HG03521 (cell line): ENCODE measurements at regions not wholly inside any gene's neighbourhood (a gene's known extent, or its start where the extent isn't known, plus 50 kb on each side); places are given as distances from the start of the nearest gene placed in this dataset.
"Not testable (repeated sequence)": the region's sequence is repeated elsewhere in the genome, so short reads cannot be mapped to it uniquely, and the experiment has no call there.

ENCODE experiments used
- ATAC-seq: cut with Tn5 transposase; IDR thresholded peaks from one replicate; pipeline ENCODE4 v1.9.1; 2021; ENCODE audit warnings: mild to moderate bottlenecking, moderate library complexity; ENCODE audit not compliant: unreplicated experiment

- ATAC-seq = not testable (repeated sequence)
Measured at GRCh38 chr16:10272250-10272854, 90.1 kb upstream of the GRIN2A start.

GRCh38 chr16:10275214-10275996, 93.2 kb upstream of the GRIN2A start:
- peak; percentile 70 for ATAC-seq

- ATAC-seq = no peak
Measured at GRCh38 chr16:10277597-10277996, 95.4 kb upstream of the GRIN2A start.

GRCh38 chr16:10280262-10281170, 98.3 kb upstream of the GRIN2A start:
- ATAC-seq = no peak

- ATAC-seq = no peak
Measured at GRCh38 chr16:10282367-10282766, 100.1 kb upstream of the GRIN2A start.

GRCh38 chr16:10283246-10283645, 101.0 kb upstream of the GRIN2A start:
- ATAC-seq = not testable (repeated sequence)

GRCh38 chr16:10290467-10291105, 95.3 kb upstream of the ATF7IP2 start:
- not testable (repeated sequence) for ATAC-seq

GRCh38 chr16:10292197-10292596, 93.7 kb upstream of the ATF7IP2 start:
- ATAC-seq = not testable (repeated sequence)

GRCh38 chr16:10292976-10293375, 92.9 kb upstream of the ATF7IP2 start:
- not testable (repeated sequence) for ATAC-seq

GRCh38 chr16:10294153-10294552, 91.7 kb upstream of the ATF7IP2 start:
- not testable (repeated sequence) for ATAC-seq

- peak; percentile 2 for ATAC-seq
Measured at GRCh38 chr16:10296956-10297340, 88.9 kb upstream of the ATF7IP2 start.

GRCh38 chr16:10297341-10298006, 88.4 kb upstream of the ATF7IP2 start:
- peak; percentile 97 for ATAC-seq

- ATAC-seq = no peak
Measured at GRCh38 chr16:10300905-10301304, 85.0 kb upstream of the ATF7IP2 start.

- ATAC-seq = not testable (repeated sequence)
Measured at GRCh38 chr16:10301547-10301946, 84.3 kb upstream of the ATF7IP2 start.

- no peak for ATAC-seq
Measured at GRCh38 chr16:10305912-10306311, 79.9 kb upstream of the ATF7IP2 start.

- no peak for ATAC-seq
Measured at GRCh38 chr16:10308305-10309193, 77.3 kb upstream of the ATF7IP2 start.

- ATAC-seq = no peak
Measured at GRCh38 chr16:10309271-10309932, 76.5 kb upstream of the ATF7IP2 start.

GRCh38 chr16:10312008-10312407, 73.9 kb upstream of the ATF7IP2 start:
- ATAC-seq = no peak
